K562 (cell line): ENCODE measurements at regions not wholly inside any gene's neighbourhood (a gene's known extent, or its start where the extent isn't known, plus 50 kb on each side); places are given as distances from the start of the nearest gene placed in this dataset.
A peak's percentile ranks its signal among the peaks of the same experiment; 100 is the strongest.

ENCODE experiments used
- ADNP ChIP-seq: fragments of 200-800 bp; sonication (Bioruptor generic); IDR thresholded peaks from 2 replicates; pipeline ENCODE4 v1.6.1; 2016; ENCODE audit warnings: missing genetic modification characterization, missing compliant biosample characterization
- ARID3A ChIP-seq: IDR thresholded peaks from 2 replicates; pipeline ENCODE4 v1.6.1; 2012; ENCODE audit warnings: low read depth, low read length, improper control_type of control experiment, borderline replicate concordance
- CBFB ChIP-seq: sonication (generic); formaldehyde crosslinking; IDR thresholded peaks from 2 replicates; pipeline ENCODE4 v1.4.0; 2020; ENCODE audit warnings: mild to moderate bottlenecking, missing genetic modification reagents
- CC2D1A ChIP-seq: fragments of 450-650 bp; IDR thresholded peaks from 2 replicates; pipeline ENCODE4 v1.6.1; 2017; ENCODE audit warnings: mild to moderate bottlenecking
- EP400 ChIP-seq: fragments of 450-650 bp; IDR thresholded peaks from 2 replicates; pipeline ENCODE4 v1.6.1; 2017; ENCODE audit warnings: antibody characterized with exemption, mild to moderate bottlenecking, moderate library complexity
- GABPA ChIP-seq: fragments of 200-800 bp; sonication (Bioruptor generic); conservative IDR thresholded peaks from 2 replicates; pipeline ENCODE4 v1.6.1; 2016; ENCODE audit warnings: low read depth, missing genetic modification characterization, missing compliant biosample characterization
- JUN ChIP-seq, 2 experiments: sonication (generic) in 1 of 2; formaldehyde crosslinking in 1 of 2; IDR thresholded peaks; 2 replicates each; pipeline versions ENCODE4 v1.6.1 to v1.8.0; 2012 to 2022; ENCODE audit warnings: borderline replicate concordance in 2 of 2, mild to moderate bottlenecking in 2 of 2, improper control_type of control experiment in 1 of 2, low read depth in 1 of 2, low read length in 1 of 2, missing genetic modification reagents in 1 of 2
- KLF1 ChIP-seq: fragments of 450-650 bp; IDR thresholded peaks from 2 replicates; pipeline ENCODE4 v1.6.1; 2016; ENCODE audit warnings: missing genetic modification characterization, missing compliant biosample characterization
- NR3C1 ChIP-seq: sonication (generic); formaldehyde crosslinking; IDR thresholded peaks from 2 replicates; pipeline ENCODE4 v1.8.1; 2022; ENCODE audit warnings: missing genetic modification reagents
- RBM17 ChIP-seq: fragments of 200-400 bp; formaldehyde crosslinking; IDR thresholded peaks from 2 replicates; pipeline ENCODE4 v1.6.1; 2017; ENCODE audit warnings: low read depth, mild to moderate bottlenecking, low read length, borderline replicate concordance
- SMARCA5 ChIP-seq: fragments of 450-650 bp; IDR thresholded peaks from 2 replicates; pipeline ENCODE4 v1.6.1; 2016
- SNAPC5 ChIP-seq: fragments of 250-450 bp; sonication (Bioruptor Pico); IDR thresholded peaks from 2 replicates; pipeline ENCODE4 v1.8.0; 2021; ENCODE audit warnings: moderate library complexity, mild to moderate bottlenecking, inconsistent platforms
- SRSF9 ChIP-seq: fragments of 200-400 bp; formaldehyde crosslinking; IDR thresholded peaks from 2 replicates; pipeline ENCODE4 v1.6.1; 2017; ENCODE audit warnings: low read depth, low read length, borderline replicate concordance
- STAT6 ChIP-seq: sonication (generic); formaldehyde crosslinking; IDR thresholded peaks from 2 replicates; pipeline ENCODE4 v1.8.1; 2023; ENCODE audit warnings: mild to moderate bottlenecking, missing genetic modification reagents
- TBL1XR1 ChIP-seq, 2 experiments: IDR thresholded peaks; 2 replicates each; pipeline ENCODE4 v1.6.1; 2012; ENCODE audit warnings: improper control_type of control experiment in 2 of 2, low read length in 2 of 2, mild to moderate bottlenecking in 1 of 2
- USF2 ChIP-seq: sonication (generic); formaldehyde crosslinking; IDR thresholded peaks from 2 replicates; pipeline ENCODE4 v1.5.0; 2020; ENCODE audit warnings: missing genetic modification reagents
- ZBED1 ChIP-seq: IDR thresholded peaks from 2 replicates; pipeline ENCODE4 v1.6.1; 2014
- ZBTB43 ChIP-seq: sonication (generic); formaldehyde crosslinking; IDR thresholded peaks from 2 replicates; pipeline ENCODE4 v1.8.0; 2023; ENCODE audit warnings: mild to moderate bottlenecking, missing genetic modification reagents
- ZBTB8A ChIP-seq: fragments of 450-650 bp; IDR thresholded peaks from 2 replicates; pipeline ENCODE4 v1.6.1; 2018; ENCODE audit warnings: mild to moderate bottlenecking, moderate library complexity; ENCODE audit not compliant: partially characterized antibody
- ZFP36 ChIP-seq: fragments of 150-350 bp; IDR thresholded peaks from 2 replicates; pipeline ENCODE4 v1.6.1; 2018; ENCODE audit warnings: low read length, low read depth; ENCODE audit not compliant: partially characterized antibody
- ZNF75A ChIP-seq: fragments of 450-650 bp; formaldehyde crosslinking; IDR thresholded peaks from 2 replicates; pipeline ENCODE4 v1.4.0; 2020; ENCODE audit warnings: mild to moderate bottlenecking

- TF ChIP-seq ZBTB43 (CRISPR knock-in tag) (no peak), SNAPC5 (CRISPR knock-in tag) (no peak), STAT6 (CRISPR knock-in tag) (no peak), ZBTB8A (no peak), ZFP36 (peak; percentile 15), ZNF75A (CRISPR knock-in tag) (no peak), ADNP (tag) (peak; percentile 65), CBFB (CRISPR knock-in tag) (no peak), KLF1 (tag) (0 out of 2 replicates have a peak, but pooled peaks have one; percentile 18), SMARCA5 (peak; percentile 93), EP400 (peak; percentile 41), USF2 (CRISPR knock-in tag) (no peak), SRSF9 (no peak), JUN (IDR thresholded peaks at IDR 0.05; ENCODE audit: borderline replicate concordance, low read depth, low read length) (peak; percentile 87), JUN (CRISPR knock-in tag; IDR thresholded peaks at IDR 0.05; ENCODE audit: borderline replicate concordance) (no peak; the same call in 1 of the 2 replicates), NR3C1 (CRISPR knock-in tag) (no peak), ZBED1 (peak; percentile 92; the same call in 1 of the 2 replicates), TBL1XR1 (IDR thresholded peaks at IDR 0.05; ENCODE audit: low read length in 2 of 2) (peak in 1 of 2 experiments; percentile 94; a peak in 2 of 4 replicates), CC2D1A (peak; percentile 99), ARID3A (peak; percentile 98), GABPA (tag) (no peak), RBM17 (no peak)
These were observed 56.9 kb upstream of the CD2AP start (continued) for GRCh38 chr6:47420394-47421371.
